Spleen (tissue), 7 donors: ENCODE measurements at regions not wholly inside any gene's neighbourhood (a gene's known extent, or its start where the extent isn't known, plus 50 kb on each side); places are given as distances from the start of the nearest gene placed in this dataset.

Experiments used
- CTCF ChIP-seq, 11 experiments: fragments of 200-600 bp in 7 of 11; fragments of 450-650 bp in 4 of 11; sonication (generic) in 4 of 11; IDR thresholded peaks in 8 of 11; conservative IDR thresholded peaks in 3 of 11; 1 replicate in 7 of 11; 2 replicates in 4 of 11; pipeline versions ENCODE4 v1.4.0 to v1.8.0; 2016 to 2021; ENCODE audit warnings: antibody characterized with exemption in 11 of 11, inconsistent platforms in 4 of 11, mild to moderate bottlenecking in 1 of 11
- POLR2A ChIP-seq, 3 donors: fragments of 450-650 bp; IDR thresholded peaks; one replicate each; pipeline ENCODE4 v1.5.1; 2017; ENCODE audit warnings: antibody characterized with exemption in 3 of 3, mild to moderate bottlenecking in 1 of 3
- POLR2AphosphoS5 ChIP-seq, 3 donors: sonication (generic); formaldehyde crosslinking; IDR thresholded peaks; one replicate each; pipeline ENCODE4 v1.5.1; 2017; ENCODE audit warnings: antibody characterized with exemption in 3 of 3
- donor health status: DM: no; HTN: no; CAD: no; lungs with moderate emphysema.
- donor health status: DM: no; HTN: no; CAD: no.
- donor health status: DM: no; HTN: no; CAD: no.

GRCh38 chr10:110445871-110446270, 51.8 kb upstream of the DUSP5 start:
- TF ChIP-seq CTCF (IDR thresholded peaks at IDR 0.05 in 8 of 11, conservative IDR thresholded peaks at IDR 0.05 in 3 of 11) (no peak), POLR2A (IDR thresholded peaks at IDR 0.05) (no peak), POLR2AphosphoS5 (IDR thresholded peaks at IDR 0.05) (no peak)
